SK-N-DZ (cell line): ENCODE measurements at regions not wholly inside any gene's neighbourhood (a gene's known extent, or its start where the extent isn't known, plus 50 kb on each side); places are given as distances from the start of the nearest gene placed in this dataset.
"Not testable (repeated sequence)": the region's sequence is repeated elsewhere in the genome, so short reads cannot be mapped to it uniquely, and the experiment has no call there.

Experiments
- DNase-seq: peaks from one replicate; pipeline ENCODE4 v3.0.0-alpha.2; 2015; ENCODE audit warnings: low spot score

- DNase-seq = no peak
Observed at GRCh38 chr4:189162073-189162789, 778.4 kb upstream of the FRG1 start.

- no peak for DNase-seq
Observed at GRCh38 chr4:189162888-189163287, 777.8 kb upstream of the FRG1 start.

- no peak for DNase-seq
Observed at GRCh38 chr4:189176002-189176401, 764.7 kb upstream of the FRG1 start.

- no peak for DNase-seq
Observed at GRCh38 chr4:189177130-189177529, 763.5 kb upstream of the FRG1 start.

GRCh38 chr4:189178125-189178746, 762.4 kb upstream of the FRG1 start:
- no peak for DNase-seq

- no peak for DNase-seq
Observed at GRCh38 chr4:189185810-189186432, 754.8 kb upstream of the FRG1 start.

GRCh38 chr4:189187531-189188052, 753.1 kb upstream of the FRG1 start:
- no peak for DNase-seq

- DNase-seq = no peak
Observed at GRCh38 chr4:189198624-189199023, 742.0 kb upstream of the FRG1 start.

- DNase-seq = no peak
Observed at GRCh38 chr4:189200353-189200752, 740.3 kb upstream of the FRG1 start.

GRCh38 chr4:189202182-189202868, 738.3 kb upstream of the FRG1 start:
- DNase-seq = peak; percentile 36

GRCh38 chr4:189202869-189203271, 737.8 kb upstream of the FRG1 start:
- no peak for DNase-seq

- DNase-seq = no peak
Observed at GRCh38 chr4:189204616-189205015, 736.1 kb upstream of the FRG1 start.

- DNase-seq = no peak
Observed at GRCh38 chr4:189206953-189207352, 733.7 kb upstream of the FRG1 start.

- no peak for DNase-seq
Observed at GRCh38 chr4:189207872-189208271, 732.8 kb upstream of the FRG1 start.

- no peak for DNase-seq
Observed at GRCh38 chr4:189215574-189215973, 725.1 kb upstream of the FRG1 start.

GRCh38 chr4:189221691-189222090, 719.0 kb upstream of the FRG1 start:
- DNase-seq = no peak

- DNase-seq = no peak
Observed at GRCh38 chr4:189228726-189229125, 711.9 kb upstream of the FRG1 start.

- no peak for DNase-seq
Observed at GRCh38 chr4:189232274-189232673, 708.4 kb upstream of the FRG1 start.

- DNase-seq = not testable (repeated sequence)
Observed at GRCh38 chr4:189233754-189234153, 706.9 kb upstream of the FRG1 start.

- DNase-seq = not testable (repeated sequence)
Observed at GRCh38 chr4:189234948-189235347, 705.7 kb upstream of the FRG1 start.

- no peak for DNase-seq
Observed at GRCh38 chr4:189235599-189235998, 705.1 kb upstream of the FRG1 start.

- DNase-seq = not testable (repeated sequence)
Observed at GRCh38 chr4:189236321-189236720, 704.4 kb upstream of the FRG1 start.
